HG03103 (cell line): ENCODE measurements at regions not wholly inside any gene's neighbourhood (a gene's known extent, or its start where the extent isn't known, plus 50 kb on each side); places are given as distances from the start of the nearest gene placed in this dataset.

Source experiments
- ATAC-seq: cut with Tn5 transposase; IDR thresholded peaks from one replicate; pipeline ENCODE4 v1.9.1; 2021; ENCODE audit warnings: low read depth; ENCODE audit not compliant: unreplicated experiment

DNA sequence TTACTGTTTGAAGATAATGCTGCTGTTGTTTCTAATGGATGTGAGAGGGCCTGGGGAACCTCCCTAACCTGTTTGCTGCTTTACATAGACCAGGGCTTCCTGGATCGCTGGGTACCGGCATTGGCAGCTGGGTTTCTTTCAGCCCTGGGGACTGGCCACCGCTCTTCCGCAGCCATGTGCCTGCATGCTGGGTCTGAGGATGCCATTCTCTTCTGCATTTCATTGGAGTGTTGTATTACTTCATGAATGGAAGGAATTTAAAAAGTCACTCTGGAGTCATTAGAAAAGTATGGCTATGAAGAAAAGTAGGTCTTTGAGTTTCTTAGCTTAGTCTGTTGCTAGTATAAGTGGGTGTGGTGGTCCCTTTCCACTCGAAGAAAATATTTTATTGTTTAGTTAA is 107.3 kb upstream of the MGAT5 start:
- no peak for ATAC-seq

DNA sequence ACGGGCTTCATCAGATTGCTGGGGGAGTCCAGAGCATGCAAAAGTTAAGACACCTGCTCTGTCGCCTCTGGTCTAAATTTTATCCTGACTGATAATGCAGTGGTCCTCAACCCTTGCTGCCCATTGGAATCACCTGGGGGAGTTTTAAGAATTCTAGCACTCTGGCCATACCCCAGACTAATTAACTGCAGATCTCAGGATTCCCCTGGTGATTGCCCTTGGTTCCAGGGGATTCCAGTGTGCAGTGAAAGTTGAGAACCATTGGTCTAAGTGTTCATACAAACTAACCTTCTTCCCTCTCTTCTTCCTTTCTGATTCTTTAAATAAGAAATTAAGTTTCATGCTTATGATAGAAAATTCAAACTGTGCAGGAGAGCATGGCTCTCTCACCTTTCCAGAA is 105.7 kb upstream of the MGAT5 start:
- ATAC-seq = no peak

- ATAC-seq = no peak
Observed at GRCh38 chr2:134148843-134149472, 104.9 kb upstream of the MGAT5 start.

- no peak for ATAC-seq
Observed at GRCh38 chr2:134149904-134150303, 104.0 kb upstream of the MGAT5 start.

- no peak for ATAC-seq
Observed at GRCh38 chr2:134150760-134151159, 103.1 kb upstream of the MGAT5 start.

GRCh38 chr2:134152045-134153010 is 101.5 kb upstream of the MGAT5 start:
- ATAC-seq = no peak

- no peak for ATAC-seq
Observed at GRCh38 chr2:134153294-134153880, 100.5 kb upstream of the MGAT5 start.

GRCh38 chr2:134154246-134154645 is 99.6 kb upstream of the MGAT5 start:
- ATAC-seq = peak; percentile 41

DNA sequence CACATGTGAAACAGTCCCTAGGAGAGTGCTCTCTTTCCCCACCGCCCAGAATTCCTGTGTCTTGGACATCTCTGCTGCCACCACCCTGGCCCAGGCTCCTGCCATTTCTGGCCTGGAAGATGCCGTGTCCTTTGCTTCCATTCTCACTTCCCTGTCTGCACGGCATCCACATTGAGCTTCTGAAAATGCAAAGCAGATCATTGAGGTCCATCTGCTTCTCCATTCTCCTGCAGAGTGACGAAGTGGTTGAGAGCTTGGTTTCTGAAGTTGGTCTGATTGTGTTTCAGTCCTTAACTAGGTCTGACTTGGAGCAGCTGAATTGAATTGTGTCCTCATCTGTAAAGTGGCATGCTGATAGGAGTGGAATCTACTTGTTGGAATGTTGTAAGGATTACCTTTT is 98.7 kb upstream of the MGAT5 start:
- ATAC-seq = peak; percentile 84

DNA sequence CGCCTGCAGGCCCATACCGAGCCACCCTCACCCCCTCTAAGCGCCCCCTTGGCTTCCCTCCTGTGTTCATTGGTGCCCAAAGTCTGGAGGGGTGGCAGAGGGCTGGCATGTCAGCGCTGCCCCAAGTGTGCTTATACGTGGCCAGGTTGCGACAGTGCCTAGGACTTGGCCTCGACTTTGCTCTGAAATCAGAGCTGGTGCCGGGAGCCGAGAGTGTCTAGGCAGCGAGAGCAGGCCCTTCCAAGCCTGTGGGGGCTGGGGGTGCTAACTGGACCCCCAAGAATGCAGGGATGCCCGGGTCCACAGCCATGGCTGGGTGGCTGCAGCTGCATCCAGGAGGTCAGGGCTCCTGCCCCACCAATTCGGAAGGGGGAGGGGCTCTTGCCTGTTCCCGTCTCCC is 95.6 kb upstream of the MGAT5 start:
- ATAC-seq = no peak

GRCh38 chr2:134161170-134161547 is 92.7 kb upstream of the MGAT5 start:
- no peak for ATAC-seq

DNA sequence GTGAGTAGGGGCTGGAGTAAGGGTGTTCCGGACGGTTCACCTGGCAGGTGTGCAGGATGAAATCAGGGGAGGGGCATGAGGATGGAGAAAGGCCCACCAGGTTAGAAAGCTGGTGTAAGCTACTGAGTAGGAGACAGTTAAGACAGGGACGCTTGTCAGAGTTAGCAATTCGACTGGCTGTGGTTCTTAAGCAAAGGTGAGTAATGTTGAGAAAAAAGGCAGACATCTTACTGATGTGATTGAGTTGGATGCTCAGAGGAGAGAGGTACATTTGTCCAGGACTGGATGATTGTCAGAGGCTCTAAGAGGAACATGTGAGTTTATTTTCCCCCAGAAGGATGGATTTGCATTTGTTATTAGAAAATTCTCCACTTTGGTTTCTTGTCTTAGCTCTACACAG is 90.5 kb upstream of the MGAT5 start:
- no peak for ATAC-seq

GRCh38 chr2:134164306-134164705 is 89.6 kb upstream of the MGAT5 start:
- ATAC-seq = no peak

DNA sequence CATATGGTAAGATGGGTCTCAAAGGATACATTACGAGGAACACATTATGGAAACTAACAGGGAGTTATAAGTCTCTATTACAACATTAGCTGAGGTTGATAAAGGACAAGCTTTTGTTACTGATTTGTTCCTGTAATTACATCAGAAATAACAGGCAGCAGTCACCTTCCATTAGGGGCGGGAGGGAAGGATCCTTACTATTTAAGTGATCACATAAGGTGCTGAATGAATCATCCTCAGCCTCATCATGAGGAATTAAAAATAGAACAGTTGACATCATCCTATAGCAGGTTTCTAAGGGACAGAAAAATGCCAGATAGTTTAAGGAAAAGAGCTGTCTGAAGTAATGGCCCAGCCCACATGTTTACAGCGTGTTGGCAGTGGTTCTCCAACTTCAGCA is 86.9 kb upstream of the MGAT5 start:
- no peak for ATAC-seq

DNA sequence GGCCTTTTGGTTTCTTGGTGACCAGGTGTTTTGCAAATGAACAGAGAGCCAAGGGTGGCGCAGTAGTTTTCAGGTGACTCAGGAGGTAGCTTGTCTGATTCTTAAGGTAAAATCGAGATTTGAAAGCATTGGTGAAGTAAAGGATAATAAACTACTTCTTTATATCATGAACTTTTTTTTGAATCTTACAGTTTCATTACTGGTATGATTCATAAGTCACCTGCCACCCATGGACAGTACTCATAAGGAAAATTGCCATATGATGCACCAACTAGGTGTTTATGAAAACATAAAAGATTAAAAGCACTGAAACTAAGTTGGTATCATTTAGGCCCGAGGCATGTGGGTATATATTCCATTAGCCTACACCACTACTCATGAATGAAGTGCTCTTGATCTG is 84.1 kb upstream of the MGAT5 start:
- peak; percentile 39 for ATAC-seq

GRCh38 chr2:134170294-134170693 is 83.6 kb upstream of the MGAT5 start:
- no peak for ATAC-seq

DNA sequence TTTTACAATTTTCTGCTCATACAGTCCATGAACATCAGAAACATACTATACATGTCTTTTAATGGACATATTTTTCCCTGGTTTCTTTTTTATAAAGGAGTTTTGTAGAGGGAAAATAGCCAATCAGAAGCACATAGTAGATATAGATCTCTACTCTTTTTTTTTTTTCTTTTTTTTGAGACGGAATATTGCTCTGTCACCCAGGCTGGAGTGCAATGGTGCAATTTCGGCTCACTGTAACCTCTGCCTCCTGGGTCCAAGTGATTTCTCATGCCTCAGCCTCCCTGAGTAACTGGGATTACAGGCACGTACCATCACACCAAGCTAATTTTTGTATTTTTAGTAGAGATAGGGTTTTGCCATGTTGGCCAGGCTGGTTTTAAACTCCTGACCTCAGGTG is 83.2 kb upstream of the MGAT5 start:
- no peak for ATAC-seq

- ATAC-seq = no peak
Observed at GRCh38 chr2:134173338-134174016, 80.4 kb upstream of the MGAT5 start.

- ATAC-seq = no peak
Observed at GRCh38 chr2:134174711-134175110, 79.2 kb upstream of the MGAT5 start.

- ATAC-seq = no peak
Observed at GRCh38 chr2:134175834-134176233, 78.0 kb upstream of the MGAT5 start.

DNA sequence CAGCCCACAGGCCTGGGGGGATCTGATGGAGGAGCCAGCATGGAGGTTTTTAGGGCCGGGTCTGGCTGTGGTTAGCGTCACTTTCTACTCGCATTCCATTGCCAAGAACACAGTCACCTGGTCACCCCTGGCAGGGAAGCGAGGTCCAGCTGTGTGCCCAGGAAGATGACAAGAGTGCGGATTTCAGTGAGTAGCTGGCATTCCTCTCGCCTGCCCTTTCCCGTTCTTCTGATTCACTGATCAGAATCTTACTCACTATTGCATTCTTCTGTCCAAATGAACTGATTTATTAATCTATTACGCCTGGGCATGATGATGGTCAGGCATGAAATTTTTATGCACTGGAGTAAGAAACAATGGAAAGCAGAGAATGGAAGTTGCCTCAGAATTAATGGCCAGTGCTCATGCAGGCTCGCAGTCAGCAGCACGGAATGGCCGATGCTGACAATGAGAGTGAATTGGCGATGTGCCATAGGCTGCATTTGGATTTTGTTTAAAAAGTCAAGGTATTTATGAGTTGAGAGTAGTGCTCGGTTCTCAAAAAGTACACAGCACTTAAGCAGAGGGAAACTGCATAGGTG is 76.4 kb upstream of the MGAT5 start:
- ATAC-seq = no peak
